Inflammatory macrophage treated with lipopolysaccharide for 4 hours (primary cell): ENCODE measurements at regions not wholly inside any gene's neighbourhood (a gene's known extent, or its start where the extent isn't known, plus 50 kb on each side); places are given as distances from the start of the nearest gene placed in this dataset.
"Not testable (repeated sequence)": the region's sequence is repeated elsewhere in the genome, so short reads cannot be mapped to it uniquely, and the experiment has no call there.

Experiments
- DNase-seq: peaks from one replicate; pipeline ENCODE4 v3.0.0-alpha.2; 2020

DNA sequence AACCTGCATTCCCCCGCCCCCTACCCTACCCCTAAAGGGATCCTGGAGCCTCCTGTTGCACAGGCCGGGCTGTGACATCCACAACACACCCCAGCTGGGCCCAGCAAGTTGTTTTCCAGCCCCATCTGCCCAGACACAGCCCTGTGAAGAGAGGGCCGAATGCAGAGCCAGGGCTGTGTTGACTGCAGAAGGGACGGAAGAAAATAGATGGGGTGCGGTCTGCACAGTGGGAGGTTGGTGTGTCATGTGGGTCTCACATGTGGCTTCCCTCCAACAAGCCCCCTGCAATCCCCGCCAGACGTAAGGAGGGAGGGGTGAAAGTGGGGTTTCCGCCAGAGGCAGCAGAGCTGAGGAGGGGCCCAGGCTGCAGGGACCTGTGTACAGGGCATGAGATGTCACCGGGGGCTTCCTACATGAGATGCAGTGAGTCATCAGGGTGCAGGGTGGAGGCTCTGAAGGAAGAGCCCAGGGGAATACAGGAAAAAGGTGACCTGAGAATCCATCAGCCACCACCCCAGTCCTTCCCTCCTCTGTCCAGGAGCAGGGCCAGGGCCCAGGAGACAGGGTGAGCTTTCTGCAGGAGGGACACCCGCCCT, 60.2 kb upstream of the SULF2 start:
- DNase-seq = not testable (repeated sequence)

DNA sequence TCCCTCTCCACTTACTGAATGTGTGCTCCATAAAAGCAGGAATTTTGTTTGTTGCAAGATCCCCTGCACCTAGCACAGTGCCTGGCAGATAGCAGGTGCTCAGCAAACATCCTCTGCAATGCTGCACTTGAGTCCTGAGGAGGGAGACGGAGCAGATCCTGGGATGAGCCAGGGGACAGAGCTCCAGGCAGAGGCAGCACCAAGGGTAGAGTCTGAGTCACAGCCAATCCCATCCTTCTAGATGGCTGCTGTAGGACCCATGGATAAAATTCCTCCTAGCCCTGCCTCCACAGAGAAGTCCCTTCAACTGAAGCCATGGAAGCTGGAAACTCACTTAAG, 59.3 kb upstream of the SULF2 start:
- not testable (repeated sequence) for DNase-seq

DNA sequence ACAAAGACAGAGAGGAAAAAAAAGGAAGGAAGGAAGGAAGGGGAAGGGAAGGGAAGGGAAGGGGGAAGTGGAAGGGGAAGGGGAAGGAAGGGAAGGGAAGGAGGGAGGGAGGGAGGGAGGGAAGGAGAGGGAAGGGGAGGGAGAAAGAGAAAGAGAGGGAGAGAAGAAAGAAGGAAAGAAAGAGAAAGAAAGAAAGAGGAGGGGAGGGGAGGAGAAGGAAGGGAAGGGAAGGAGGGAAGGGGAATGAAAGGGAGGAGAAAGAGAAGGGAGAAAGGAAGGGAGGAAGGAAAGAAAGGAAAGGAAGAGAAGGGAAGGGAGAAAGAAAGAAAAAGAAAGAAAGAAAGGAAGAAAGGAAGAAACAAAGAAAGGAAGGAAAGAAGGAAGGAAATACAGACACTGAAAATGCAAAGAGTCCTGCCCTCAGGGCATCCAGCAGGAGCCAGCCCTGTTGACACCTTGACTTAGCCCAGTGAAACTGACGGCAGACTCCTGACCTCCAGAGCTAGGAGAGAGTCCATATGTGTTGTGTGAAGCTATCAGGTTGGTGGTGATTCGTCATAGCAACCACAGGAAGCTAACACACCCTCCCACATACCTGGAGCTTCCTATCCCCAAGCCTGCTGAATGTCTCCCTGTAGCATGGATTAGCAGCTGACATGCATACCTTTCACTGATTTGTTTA, 58.7 kb upstream of the SULF2 start:
- no peak for DNase-seq

DNA sequence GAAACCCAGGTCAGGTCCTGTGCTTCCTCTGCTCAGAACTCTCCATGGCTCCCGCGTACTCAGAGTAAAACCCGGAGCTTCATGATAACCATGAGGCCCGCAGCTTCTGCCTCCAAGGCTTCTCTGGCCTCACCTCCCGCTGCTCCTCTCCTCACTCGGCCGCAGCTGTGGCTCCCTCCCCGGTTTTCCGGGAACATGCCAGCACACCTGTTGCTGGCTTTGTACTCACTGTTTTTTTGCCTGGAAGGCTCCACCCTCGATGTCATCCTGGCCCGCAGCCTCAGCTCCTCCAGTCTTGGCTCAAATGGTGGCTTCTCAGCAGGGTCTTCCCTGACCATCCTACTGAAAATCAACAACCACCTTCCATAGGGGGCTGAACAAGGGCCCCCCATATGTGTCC, 57.7 kb upstream of the SULF2 start:
- not testable (repeated sequence) for DNase-seq

DNA sequence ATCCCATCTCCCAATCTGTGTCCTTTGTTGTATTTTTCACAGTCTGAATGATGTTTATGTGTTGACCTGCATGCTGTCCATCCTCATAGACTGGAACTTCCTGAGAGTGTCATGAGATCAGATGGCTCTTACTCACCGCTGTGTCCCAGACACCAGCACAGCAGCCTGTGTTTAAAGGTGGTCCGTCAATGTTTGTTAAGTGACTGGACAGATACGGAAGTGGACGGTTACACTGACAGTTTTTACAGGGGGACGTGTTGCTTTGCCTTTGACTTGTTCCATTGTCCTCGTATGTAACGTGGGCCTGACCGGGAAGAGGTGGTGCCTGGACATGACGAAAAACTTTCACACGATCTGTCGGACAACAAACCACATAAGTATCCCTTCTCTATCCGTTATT, 56.7 kb upstream of the SULF2 start:
- not testable (repeated sequence) for DNase-seq

DNA sequence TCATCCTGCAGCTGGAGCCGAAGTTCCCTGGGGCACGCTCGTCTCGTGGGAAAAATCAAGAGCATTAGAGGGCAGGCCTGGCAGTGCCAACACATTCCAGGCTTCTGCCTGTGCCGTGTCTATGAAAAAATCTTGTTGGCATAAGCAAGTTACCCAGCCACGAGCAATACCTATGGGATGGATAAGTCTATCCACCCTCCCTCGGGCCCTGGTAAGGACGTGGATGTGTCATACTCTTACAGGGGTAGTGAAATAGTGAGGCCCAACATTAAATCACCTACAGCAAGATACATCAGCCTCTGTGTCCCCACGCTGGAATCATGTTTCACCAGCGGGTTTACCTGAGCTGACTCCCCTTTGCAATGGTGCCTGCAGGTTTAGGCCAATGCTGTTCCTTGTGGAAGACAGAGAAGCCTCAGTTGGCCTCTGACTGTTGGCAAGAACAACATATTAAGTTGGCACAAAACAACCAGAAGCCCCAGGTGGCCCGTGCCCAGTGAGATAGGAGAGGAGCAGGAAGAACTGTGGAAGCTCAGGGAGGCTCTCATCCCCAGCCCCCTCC, 51.1 kb upstream of the SULF2 start:
- DNase-seq = not testable (repeated sequence)
